HepG2 (cell line): ENCODE measurements at regions not wholly inside any gene's neighbourhood (a gene's known extent, or its start where the extent isn't known, plus 50 kb on each side); places are given as distances from the start of the nearest gene placed in this dataset.
"Not testable (repeated sequence)": the region's sequence is repeated elsewhere in the genome, so short reads cannot be mapped to it uniquely, and the experiment has no call there.

Source experiments
- ATAC-seq: fragments of 200-7000 bp; cut with Tn5 transposase; 3 replicates; pipeline ENCODE4 v1.9.1; 2020; ENCODE audit warnings: mild to moderate bottlenecking, moderate library complexity
- BruUV-seq: library from RNA; stranded (reverse); fragments of 400-500 nt; replicated peaks from 2 replicates; lab custom pipeline; 2021; lab: Mats Ljungman, UMichigan
- CTCF ChIA-PET: fragments of 300-600 bp; formaldehyde crosslinking; extraction: SDS; loops from one replicate; lab custom pipeline; 2021; ENCODE audit warnings: low total read pairs, inconsistent platforms, low intra/inter-chr PET ratio; lab: Yijun Ruan, JAX
- POLR2A ChIA-PET: fragments of 350-600 bp; sonication (Branson Sonifier 250); formaldehyde crosslinking; loops from one replicate; lab custom pipeline; 2020; ENCODE audit warnings: antibody characterized with exemption, inconsistent platforms; lab: Yijun Ruan, JAX
- DNase-seq: peaks from one replicate; pipeline ENCODE4 v3.0.0-alpha.2; 2015; ENCODE audit warnings: low spot score
- FAIRE-seq: peaks from 3 replicates; lab custom pipeline; 2011; peaks lifted over from hg19 to GRCh38; lab: Jason Lieb, UNC
- H2AFZ ChIP-seq: one replicate; pipeline ENCODE4 v1.6.1; 2011; ENCODE audit warnings: low read length, inconsistent platforms
- H3K27ac ChIP-seq: fragments of 300-600 bp; 3 replicates; pipeline ENCODE4 v1.8.0; 2011; ENCODE audit warnings: mixed run types, mild to moderate bottlenecking, mixed read lengths, low read length, inconsistent platforms; ENCODE audit not compliant: insufficient read depth; ENCODE audit errors: extremely low read length
- H3K27me3 ChIP-seq, 2 experiments: fragments of 200-600 bp in 1 of 2; 2 replicates in 1 of 2; 3 replicates in 1 of 2; pipeline versions ENCODE4 v1.6.0 to v1.8.0; 2011; ENCODE audit warnings: low read length in 2 of 2, mild to moderate bottlenecking in 2 of 2, moderate library complexity in 2 of 2, inconsistent platforms in 1 of 2; ENCODE audit not compliant: insufficient read depth in 2 of 2, control insufficient read depth in 1 of 2
- H3K36me3 ChIP-seq, 2 experiments: fragments of 200-600 bp in 1 of 2; replicated peaks in 1 of 2; 2 replicates in 1 of 2; 3 replicates in 1 of 2; pipeline versions ENCODE4 v1.5.1 to v1.8.0; 2011; ENCODE audit warnings: low read length in 2 of 2, inconsistent platforms in 1 of 2; ENCODE audit not compliant: insufficient read depth in 2 of 2, control insufficient read depth in 1 of 2
- H3K4me1 ChIP-seq: 2 replicates; pipeline ENCODE4 v1.5.1; 2012; ENCODE audit warnings: low read length, inconsistent platforms; ENCODE audit not compliant: insufficient read depth
- H3K4me2 ChIP-seq: 2 replicates; pipeline ENCODE4 v1.6.0; 2011; ENCODE audit warnings: low read depth, low read length, inconsistent platforms
- H3K4me3 ChIP-seq, 3 experiments: fragments of 200-600 bp in 1 of 3; sonication (generic), shearing (Covaris generic) in 1 of 3; replicated peaks in 1 of 3; 2 replicates each; pipeline ENCODE4 v1.5.1; 2011 to 2016; ENCODE audit warnings: low read length in 3 of 3, inconsistent platforms in 2 of 3, low read depth in 2 of 3, mild to moderate bottlenecking in 2 of 3, control low read depth in 1 of 3, mixed read lengths in 1 of 3; ENCODE audit not compliant: insufficient read depth in 1 of 3
- H3K79me2 ChIP-seq: one replicate; pipeline ENCODE4 v1.6.1; 2011; ENCODE audit warnings: low read length, inconsistent platforms; ENCODE audit not compliant: insufficient read depth
- H3K9ac ChIP-seq: 2 replicates; pipeline ENCODE4 v1.6.0; 2011; ENCODE audit warnings: mild to moderate bottlenecking, low read depth, low read length, inconsistent platforms; ENCODE audit not compliant: insufficient read depth
- H3K9me3 ChIP-seq: 2 replicates; pipeline ENCODE4 v1.5.1; 2012; ENCODE audit warnings: mild to moderate bottlenecking, low read length
- H4K20me1 ChIP-seq: 2 replicates; pipeline ENCODE4 v1.6.0; 2011; ENCODE audit warnings: inconsistent platforms, mild to moderate bottlenecking, low read length, moderate library complexity; ENCODE audit not compliant: insufficient read depth
- CBX5 ChIP-seq: sonication (generic); formaldehyde crosslinking; IDR thresholded peaks from 2 replicates; pipeline ENCODE4 v1.4.0; 2020; ENCODE audit warnings: missing genetic modification reagents, borderline replicate concordance
- RXRA ChIP-seq: sonication (generic); formaldehyde crosslinking; IDR thresholded peaks from 2 replicates; pipeline ENCODE4 v1.5.1; 2020; ENCODE audit warnings: missing genetic modification reagents
- ZFP91 ChIP-seq: sonication (generic); formaldehyde crosslinking; IDR thresholded peaks from 2 replicates; pipeline ENCODE4 v1.9.0; 2022; ENCODE audit warnings: missing genetic modification reagents, mild to moderate bottlenecking, borderline replicate concordance
- ZNF629 ChIP-seq: sonication (generic); formaldehyde crosslinking; conservative IDR thresholded peaks from 2 replicates; pipeline ENCODE4 v1.5.0; 2020; ENCODE audit warnings: missing genetic modification reagents
- WGBS: methylation state at CpG from one replicate; pipeline ENCODE4 v1.1.6; 2017; ENCODE audit warnings: low lambda C conversion rate; 5-methylcytosine and 5-hydroxymethylcytosine counted together
- in situ Hi-C: cut with HindIII; loops from 2 replicates; pipeline ENCODE4 v1.10.0; 2017; ENCODE audit warnings: low pct_unique_long_range_greater_than_20kb; ENCODE audit not compliant: extremely low pct_ligation_motif_present
- intact Hi-C: fragments of 100-400 bp; cut with micrococcal nuclease; formaldehyde crosslinking; loops from one replicate; pipeline ENCODE4 v1.10.0; 2022; ENCODE audit not compliant: unreplicated experiment

- POLR2A ChIA-PET, result not testable (repeated sequence)
These were observed 56.8 kb upstream of the METTL9 start for GRCh38 chr16:21542491-21543124.

GRCh38 chr16:21543151-21543836 is 56.1 kb upstream of the METTL9 start:
- FAIRE-seq, H3K9me3 ChIP-seq, H4K20me1 ChIP-seq, H3K36me3 ChIP-seq, BruUV-seq, in situ Hi-C loops, POLR2A ChIA-PET, H3K9ac ChIP-seq, H2AFZ ChIP-seq, CTCF ChIA-PET, H3K79me2 ChIP-seq, intact Hi-C loops, DNase-seq, H3K27ac ChIP-seq: not testable (repeated sequence)
- Histone ChIP-seq H3K4me3 (peak overlapping the region in 1 of 3 experiments; percentile 34; a peak in 1 of 6 replicates), H3K4me1 (peaks cover 11% of the 10 kb centered on the region), H3K27me3 (peaks cover 9 to 25% of the 10 kb centered on the region in 2 experiments; a peak in 4 of 5 replicates), H3K4me2 (peak overlapping the region; percentile 36; the same call in 1 of the 2 replicates)
- WGBS, result 24% methylated on average over 11 of the region's 12 CpGs
- peak; percentile 39 for ATAC-seq
- TF ChIP-seq ZNF629 (peak; percentile 62), CBX5 (CRISPR knock-in tag) (0 out of 2 replicates have a peak, but pooled peaks have one; percentile 37), ZFP91 (peak; percentile 37; the same call in 1 of the 2 replicates), RXRA (CRISPR knock-in tag) (0 out of 2 replicates have a peak, but pooled peaks have one; percentile 22)

More at GRCh38 chr16:21542491-21543124, 56.8 kb upstream of the METTL9 start:
- FAIRE-seq, DNase-seq, H4K20me1 ChIP-seq, in situ Hi-C loops, intact Hi-C loops, H3K27ac ChIP-seq, H3K36me3 ChIP-seq, H2AFZ ChIP-seq, BruUV-seq, CTCF ChIA-PET, H3K9ac ChIP-seq, H3K79me2 ChIP-seq, H3K9me3 ChIP-seq: not testable (repeated sequence)
- peaks cover 11% of the 10 kb centered on the region for H3K4me1 ChIP-seq
- H3K4me3 ChIP-seq, result peak overlapping the region in 1 of 3 experiments; percentile 34; a peak in 1 of 6 replicates
- peaks cover 9 to 25% of the 10 kb centered on the region in 2 experiments; a peak in 4 of 5 replicates for H3K27me3 ChIP-seq
- peak; percentile 56 for ATAC-seq
- 37% methylated on average over 6 of the region's 15 CpGs for WGBS
- H3K4me2 ChIP-seq, result peak overlapping the region; percentile 23; the same call in 1 of the 2 replicates
